ENCODE measurements at regions not wholly inside any gene's neighbourhood (a gene's known extent, or its start where the extent isn't known, plus 50 kb on each side); places are given as distances from the start of the nearest gene placed in this dataset.

DNA sequence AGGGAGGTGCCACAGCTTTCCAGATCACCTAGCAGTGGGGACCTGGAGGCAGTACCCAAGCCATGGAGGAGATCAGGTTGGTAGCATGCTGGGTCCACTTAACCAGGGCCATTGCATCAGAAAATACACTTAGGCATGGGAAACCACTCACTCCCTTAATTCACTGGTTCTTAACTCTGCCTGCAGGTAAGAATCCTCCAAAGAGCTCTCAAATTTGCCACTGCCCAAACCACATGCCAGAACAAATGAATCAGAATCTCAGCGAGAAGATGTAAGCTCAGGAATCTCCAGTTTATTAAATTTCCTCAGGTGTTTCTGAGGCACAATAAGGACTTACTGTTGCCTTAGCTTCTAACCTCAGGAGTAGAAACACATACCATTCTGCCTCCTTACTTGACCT is 327.7 kb upstream of the RASGEF1B start:
- H3K27ac Mint-ChIP-seq (ENCODE audit: unreplicated experiment), result no peak overlapping the region
- H3K36me3 Mint-ChIP-seq (ENCODE audit: unreplicated experiment), result peaks cover 64% of the 10 kb centered on the region
- TF ChIP-seq, protein P1, sequence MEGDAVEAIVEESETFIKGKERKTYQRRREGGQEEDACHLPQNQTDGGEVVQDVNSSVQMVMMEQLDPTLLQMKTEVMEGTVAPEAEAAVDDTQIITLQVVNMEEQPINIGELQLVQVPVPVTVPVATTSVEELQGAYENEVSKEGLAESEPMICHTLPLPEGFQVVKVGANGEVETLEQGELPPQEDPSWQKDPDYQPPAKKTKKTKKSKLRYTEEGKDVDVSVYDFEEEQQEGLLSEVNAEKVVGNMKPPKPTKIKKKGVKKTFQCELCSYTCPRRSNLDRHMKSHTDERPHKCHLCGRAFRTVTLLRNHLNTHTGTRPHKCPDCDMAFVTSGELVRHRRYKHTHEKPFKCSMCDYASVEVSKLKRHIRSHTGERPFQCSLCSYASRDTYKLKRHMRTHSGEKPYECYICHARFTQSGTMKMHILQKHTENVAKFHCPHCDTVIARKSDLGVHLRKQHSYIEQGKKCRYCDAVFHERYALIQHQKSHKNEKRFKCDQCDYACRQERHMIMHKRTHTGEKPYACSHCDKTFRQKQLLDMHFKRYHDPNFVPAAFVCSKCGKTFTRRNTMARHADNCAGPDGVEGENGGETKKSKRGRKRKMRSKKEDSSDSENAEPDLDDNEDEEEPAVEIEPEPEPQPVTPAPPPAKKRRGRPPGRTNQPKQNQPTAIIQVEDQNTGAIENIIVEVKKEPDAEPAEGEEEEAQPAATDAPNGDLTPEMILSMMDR (IDR thresholded peaks at IDR 0.05; ENCODE audit: partially characterized antibody, unreplicated experiment), result no peak
- no peak overlapping the region for H3K4me3 Mint-ChIP-seq (ENCODE audit: unreplicated experiment)
- DNase-seq, result no peak
- H3K9me3 Mint-ChIP-seq (ENCODE audit: unreplicated experiment), result peaks cover 2% of the 10 kb centered on the region
- peaks cover 6% of the 10 kb centered on the region for H3K4me1 Mint-ChIP-seq (ENCODE audit: low read depth, unreplicated experiment)
- peaks cover 3% of the 10 kb centered on the region for H3K27me3 Mint-ChIP-seq (ENCODE audit: unreplicated experiment)

- TF ChIP-seq, protein P1 (IDR thresholded peaks at IDR 0.05; ENCODE audit: partially characterized antibody, unreplicated experiment), result no peak
- no peak for DNase-seq
- peaks cover 2% of the 10 kb centered on the region for H3K9me3 Mint-ChIP-seq (ENCODE audit: unreplicated experiment)
- no peak overlapping the region for H3K27ac Mint-ChIP-seq (ENCODE audit: unreplicated experiment)
- no peak overlapping the region for H3K4me3 Mint-ChIP-seq (ENCODE audit: unreplicated experiment)
- peaks cover 68% of the 10 kb centered on the region for H3K36me3 Mint-ChIP-seq (ENCODE audit: unreplicated experiment)
- H3K4me1 Mint-ChIP-seq (ENCODE audit: low read depth, unreplicated experiment), result no peaks in the 10 kb centered on the region
- no peaks in the 10 kb centered on the region for H3K27me3 Mint-ChIP-seq (ENCODE audit: unreplicated experiment)
Measured at GRCh38 chr4:81796790-81797528, 325.3 kb upstream of the RASGEF1B start.

- peak overlapping the region; percentile 31 for H3K27ac Mint-ChIP-seq (ENCODE audit: unreplicated experiment)
- peaks cover 5% of the 10 kb centered on the region for H3K27me3 Mint-ChIP-seq (ENCODE audit: unreplicated experiment)
- H3K4me3 Mint-ChIP-seq (ENCODE audit: unreplicated experiment), result no peak overlapping the region
- H3K36me3 Mint-ChIP-seq (ENCODE audit: unreplicated experiment), result peaks cover 32% of the 10 kb centered on the region
- H3K4me1 Mint-ChIP-seq (ENCODE audit: low read depth, unreplicated experiment), result peaks cover 16% of the 10 kb centered on the region
- peaks cover 4% of the 10 kb centered on the region for H3K9me3 Mint-ChIP-seq (ENCODE audit: unreplicated experiment)
- TF ChIP-seq, protein P1 (IDR thresholded peaks at IDR 0.05; ENCODE audit: partially characterized antibody, unreplicated experiment), result no peak
- no peak for DNase-seq
Measured at GRCh38 chr4:81792521-81792920, 320.8 kb upstream of the RASGEF1B start.

DNA sequence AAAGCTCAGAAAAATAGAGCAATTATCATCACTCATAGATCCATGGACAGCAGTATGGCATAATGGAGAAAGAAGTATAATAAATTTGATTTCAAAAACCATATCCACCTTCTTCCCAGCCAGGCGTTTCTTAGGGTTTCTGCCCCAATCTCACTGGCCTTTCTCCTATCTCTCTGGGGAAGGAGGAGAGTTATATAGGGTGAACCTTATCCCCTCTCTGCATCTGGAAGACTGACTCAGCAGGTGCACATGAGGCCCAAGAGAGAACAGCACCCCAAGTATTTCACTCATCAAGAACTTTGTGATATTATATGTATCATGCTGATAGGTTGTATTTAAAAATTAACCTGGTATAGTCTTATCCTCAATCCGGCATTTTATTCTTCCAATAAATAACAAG is 318.8 kb upstream of the RASGEF1B start:
- peaks cover 4% of the 10 kb centered on the region for H3K9me3 Mint-ChIP-seq (ENCODE audit: unreplicated experiment)

More for the DNA sequence above, 318.8 kb upstream of the RASGEF1B start:
- peaks cover 5% of the 10 kb centered on the region for H3K27me3 Mint-ChIP-seq (ENCODE audit: unreplicated experiment)
- peak overlapping the region; percentile 81 for H3K27ac Mint-ChIP-seq (ENCODE audit: unreplicated experiment)
- no peak for DNase-seq
- TF ChIP-seq, protein P1 (IDR thresholded peaks at IDR 0.05; ENCODE audit: partially characterized antibody, unreplicated experiment), result no peak
- H3K4me3 Mint-ChIP-seq (ENCODE audit: unreplicated experiment), result no peak overlapping the region
- H3K4me1 Mint-ChIP-seq (ENCODE audit: low read depth, unreplicated experiment), result peaks cover 23% of the 10 kb centered on the region
- peaks cover 24% of the 10 kb centered on the region for H3K36me3 Mint-ChIP-seq (ENCODE audit: unreplicated experiment)
